ENCODE measurements at regions not wholly inside any gene's neighbourhood (a gene's known extent, or its start where the extent isn't known, plus 50 kb on each side); places are given as distances from the start of the nearest gene placed in this dataset.

- DNase-seq (ENCODE audit: low read depth in 2 of 3, low spot score in 2 of 3), result peak in 2 of 3 donors; percentile 78 to 85
Observed at GRCh38 chr1:42035205-42035829, 116.6 kb upstream of the HIVEP3 start.

GRCh38 chr1:42034426-42034825 lies 115.7 kb upstream of the HIVEP3 start:
- DNase-seq (ENCODE audit: low read depth in 2 of 3, low spot score in 2 of 3), result peak in 2 of 3 donors; percentile 3 to 10

- no peak for DNase-seq (ENCODE audit: low read depth in 2 of 3, low spot score in 2 of 3)
Observed at GRCh38 chr1:42033629-42034028, 114.9 kb upstream of the HIVEP3 start.

- DNase-seq (ENCODE audit: low read depth in 2 of 3, low spot score in 2 of 3), result no peak
Observed at GRCh38 chr1:42017730-42018129, 99.0 kb upstream of the HIVEP3 start.

GRCh38 chr1:42017259-42017658 lies 98.5 kb upstream of the HIVEP3 start:
- DNase-seq (ENCODE audit: low read depth in 2 of 3, low spot score in 2 of 3), result no peak

GRCh38 chr1:42014823-42015222 lies 96.1 kb upstream of the HIVEP3 start:
- no peak for DNase-seq (ENCODE audit: low read depth in 2 of 3, low spot score in 2 of 3)

GRCh38 chr1:42013881-42014470 lies 95.3 kb upstream of the HIVEP3 start:
- DNase-seq (ENCODE audit: low read depth in 2 of 3, low spot score in 2 of 3), result peak in 2 of 3 donors; percentile 9 to 16

- no peak for DNase-seq (ENCODE audit: low read depth in 2 of 3, low spot score in 2 of 3)
Observed at GRCh38 chr1:42012852-42013251, 94.1 kb upstream of the HIVEP3 start.

GRCh38 chr1:42010381-42010780 lies 91.7 kb upstream of the HIVEP3 start:
- DNase-seq (ENCODE audit: low read depth in 2 of 3, low spot score in 2 of 3), result no peak

- DNase-seq (ENCODE audit: low read depth in 2 of 3, low spot score in 2 of 3), result no peak
Observed at GRCh38 chr1:42008264-42008663, 89.5 kb upstream of the HIVEP3 start.

GRCh38 chr1:42006836-42007235 lies 88.1 kb upstream of the HIVEP3 start:
- no peak for DNase-seq (ENCODE audit: low read depth in 2 of 3, low spot score in 2 of 3)

GRCh38 chr1:42006093-42006492 lies 87.4 kb upstream of the HIVEP3 start:
- DNase-seq (ENCODE audit: low read depth in 2 of 3, low spot score in 2 of 3), result no peak

GRCh38 chr1:42005530-42005929 lies 86.8 kb upstream of the HIVEP3 start:
- DNase-seq (ENCODE audit: low read depth in 2 of 3, low spot score in 2 of 3), result no peak

- no peak for DNase-seq (ENCODE audit: low read depth in 2 of 3, low spot score in 2 of 3)
Observed at GRCh38 chr1:42004860-42005259, 86.1 kb upstream of the HIVEP3 start.

- no peak for DNase-seq (ENCODE audit: low read depth in 2 of 3, low spot score in 2 of 3)
Observed at GRCh38 chr1:42004322-42004721, 85.6 kb upstream of the HIVEP3 start.

GRCh38 chr1:42003433-42003832 lies 84.7 kb upstream of the HIVEP3 start:
- no peak for DNase-seq (ENCODE audit: low read depth in 2 of 3, low spot score in 2 of 3)

GRCh38 chr1:42002220-42002619 lies 83.5 kb upstream of the HIVEP3 start:
- DNase-seq (ENCODE audit: low read depth in 2 of 3, low spot score in 2 of 3), result no peak

- DNase-seq (ENCODE audit: low read depth in 2 of 3, low spot score in 2 of 3), result no peak
Observed at GRCh38 chr1:42000766-42001165, 82.0 kb upstream of the HIVEP3 start.

- no peak for DNase-seq (ENCODE audit: low read depth in 2 of 3, low spot score in 2 of 3)
Observed at GRCh38 chr1:41999884-42000283, 81.2 kb upstream of the HIVEP3 start.

GRCh38 chr1:41998250-41998649 lies 79.5 kb upstream of the HIVEP3 start:
- no peak for DNase-seq (ENCODE audit: low read depth in 2 of 3, low spot score in 2 of 3)

- DNase-seq (ENCODE audit: low read depth in 2 of 3, low spot score in 2 of 3), result no peak
Observed at GRCh38 chr1:41997153-41997552, 78.4 kb upstream of the HIVEP3 start.

GRCh38 chr1:41995441-41996130 lies 76.9 kb upstream of the HIVEP3 start:
- no peak for DNase-seq (ENCODE audit: low read depth in 2 of 3, low spot score in 2 of 3)
